GM12878 (cell line): ENCODE measurements at regions not wholly inside any gene's neighbourhood (a gene's known extent, or its start where the extent isn't known, plus 50 kb on each side); places are given as distances from the start of the nearest gene placed in this dataset.

Experiments used
- ATAC-seq: fragments of 200-7000 bp; cut with Tn5 transposase; 3 replicates; pipeline ENCODE4 v1.9.1; 2020; ENCODE audit warnings: mild to moderate bottlenecking, moderate library complexity
- BruUV-seq: library from RNA; stranded (reverse); fragments of 400-500 nt; replicated peaks from 2 replicates; lab custom pipeline; 2021; lab: Mats Ljungman, UMichigan
- CTCF ChIA-PET: fragments of 300-600 bp; sonication (Branson Sonifier 250); formaldehyde crosslinking; extraction: SDS; loops from one replicate; lab custom pipeline; 2021; ENCODE audit warnings: inconsistent platforms; lab: Yijun Ruan, JAX
- POLR2A ChIA-PET: fragments of 350-600 bp; formaldehyde crosslinking; extraction: SDS; loops from one replicate; lab custom pipeline; 2021; ENCODE audit warnings: inconsistent platforms; lab: Charles Lee
- RAD21 ChIA-PET: fragments of 300-600 bp; sonication (Branson Sonifier 250); formaldehyde crosslinking; loops from one replicate; lab custom pipeline; 2023; ENCODE audit warnings: antibody characterized with exemption; ENCODE audit not compliant: unreplicated experiment; lab: Charles Lee
- SMC1A ChIA-PET: fragments of 300-600 bp; sonication (Branson Sonifier 250); formaldehyde crosslinking; loops from one replicate; lab custom pipeline; 2023; ENCODE audit not compliant: unreplicated experiment, uncharacterized antibody; lab: Charles Lee
- DNase-seq: peaks from one replicate; pipeline ENCODE4 v3.0.0-alpha.2; 2011; ENCODE audit warnings: low read depth, low spot score
- FAIRE-seq: peaks from 3 replicates; lab custom pipeline; 2011; peaks lifted over from hg19 to GRCh38; lab: Jason Lieb, UNC
- H2AFZ ChIP-seq: 2 replicates; pipeline ENCODE4 v1.6.0; 2011; ENCODE audit warnings: low read depth, low read length, control low read depth; ENCODE audit not compliant: control insufficient read depth
- H3K27ac ChIP-seq: 2 replicates; pipeline ENCODE4 v1.5.1; 2011; ENCODE audit warnings: control low read depth; ENCODE audit not compliant: control insufficient read depth, insufficient read depth
- H3K27me3 ChIP-seq, 2 experiments: replicated peaks in 1 of 2; 2 replicates each; pipeline versions ENCODE4 v1.6.0 to v1.6.1; 2011; ENCODE audit warnings: low read length in 1 of 2; ENCODE audit not compliant: control insufficient read depth in 2 of 2, insufficient read depth in 2 of 2
- H3K36me3 ChIP-seq, 2 experiments: 2 replicates each; pipeline ENCODE4 v1.5.1; 2011; ENCODE audit warnings: low read length in 1 of 2; ENCODE audit not compliant: control insufficient read depth in 2 of 2, insufficient read depth in 2 of 2
- H3K4me1 ChIP-seq: 2 replicates; pipeline ENCODE4 v1.6.1; 2011; ENCODE audit warnings: mild to moderate bottlenecking, low read length, moderate library complexity, mixed read lengths; ENCODE audit not compliant: control insufficient read depth, insufficient read depth
- H3K4me2 ChIP-seq: 2 replicates; pipeline ENCODE4 v1.6.0; 2011; ENCODE audit warnings: control low read depth; ENCODE audit not compliant: control insufficient read depth, insufficient read depth
- H3K4me3 ChIP-seq: fragments of 200-600 bp; sonication (generic); 2 replicates; pipeline ENCODE4 v1.5.1; 2016
- H3K79me2 ChIP-seq: 2 replicates; pipeline ENCODE4 v1.6.0; 2011; ENCODE audit warnings: low read length; ENCODE audit not compliant: control insufficient read depth, insufficient read depth
- H3K9ac ChIP-seq: 2 replicates; pipeline ENCODE4 v1.8.0; 2011; ENCODE audit warnings: low read length, control low read depth, mixed read lengths; ENCODE audit not compliant: control insufficient read depth, insufficient read depth
- H3K9me3 ChIP-seq: replicated peaks from 3 replicates; pipeline ENCODE4 v1.5.1; 2011; ENCODE audit warnings: mild to moderate bottlenecking, low read length; ENCODE audit not compliant: control insufficient read depth, insufficient read depth
- H4K20me1 ChIP-seq: 2 replicates; pipeline ENCODE4 v1.6.0; 2011; ENCODE audit not compliant: control insufficient read depth, insufficient read depth
- JUND ChIP-seq: IDR thresholded peaks from 2 replicates; pipeline ENCODE4 v1.6.1; 2012; ENCODE audit warnings: low read depth, mild to moderate bottlenecking, low read length, improper control_type of control experiment, moderate library complexity
- NR2F1 ChIP-seq: fragments of 450-650 bp; conservative IDR thresholded peaks from 2 replicates; pipeline ENCODE4 v1.6.1; 2017; ENCODE audit warnings: mild to moderate bottlenecking
- RCOR1 ChIP-seq: conservative IDR thresholded peaks from 2 replicates; pipeline ENCODE4 v1.6.1; 2012; ENCODE audit warnings: low read depth, low read length, improper control_type of control experiment
- RELA ChIP-seq: fragments of 450-650 bp; IDR thresholded peaks from 2 replicates; pipeline ENCODE4 v1.8.0; 2014; ENCODE audit warnings: borderline replicate concordance; ENCODE audit not compliant: partially characterized antibody
- ZNF622 ChIP-seq: fragments of 450-650 bp; IDR thresholded peaks from 2 replicates; pipeline ENCODE4 v1.6.1; 2017; ENCODE audit warnings: mild to moderate bottlenecking, inconsistent platforms
- WGBS: methylation state at CpG from one replicate; pipeline ENCODE4 v1.1.6; 2016; ENCODE audit warnings: low lambda C conversion rate; ENCODE audit not compliant: insufficient replicate concordance, insufficient coverage; ENCODE audit errors: missing lambda C conversion rate; 5-methylcytosine and 5-hydroxymethylcytosine counted together
- in situ Hi-C: fragments of 300-500 bp; cut with MboI; formaldehyde crosslinking; loops from 9 replicates; pipeline ENCODE4 v1.14.3; 2018; ENCODE audit warnings: mixed read lengths
- intact Hi-C: fragments of 100-400 bp; cut with micrococcal nuclease; formaldehyde crosslinking; loops from one replicate; pipeline ENCODE4 v1.14.2; 2022; ENCODE audit not compliant: unreplicated experiment
- TF ChIP-seq, protein P1 (sequence below): fragments of 450-650 bp; IDR thresholded peaks from 2 replicates; pipeline ENCODE4 v1.6.1; 2016; ENCODE audit warnings: mild to moderate bottlenecking
- TF ChIP-seq, protein P2 (sequence below): IDR thresholded peaks from 2 replicates; pipeline ENCODE4 v1.6.1; 2012; ENCODE audit warnings: low read depth, low read length, improper control_type of control experiment
- TF ChIP-seq, protein P3 (sequence below): IDR thresholded peaks from 2 replicates; pipeline ENCODE4 v1.6.1; 2011; ENCODE audit warnings: mild to moderate bottlenecking, low read depth, low read length, moderate library complexity; ENCODE audit not compliant: insufficient replicate concordance
- TF ChIP-seq, protein P4 (sequence below): IDR thresholded peaks from 2 replicates; pipeline ENCODE4 v1.6.1; 2012; ENCODE audit warnings: low read depth, low read length, improper control_type of control experiment

DNA sequence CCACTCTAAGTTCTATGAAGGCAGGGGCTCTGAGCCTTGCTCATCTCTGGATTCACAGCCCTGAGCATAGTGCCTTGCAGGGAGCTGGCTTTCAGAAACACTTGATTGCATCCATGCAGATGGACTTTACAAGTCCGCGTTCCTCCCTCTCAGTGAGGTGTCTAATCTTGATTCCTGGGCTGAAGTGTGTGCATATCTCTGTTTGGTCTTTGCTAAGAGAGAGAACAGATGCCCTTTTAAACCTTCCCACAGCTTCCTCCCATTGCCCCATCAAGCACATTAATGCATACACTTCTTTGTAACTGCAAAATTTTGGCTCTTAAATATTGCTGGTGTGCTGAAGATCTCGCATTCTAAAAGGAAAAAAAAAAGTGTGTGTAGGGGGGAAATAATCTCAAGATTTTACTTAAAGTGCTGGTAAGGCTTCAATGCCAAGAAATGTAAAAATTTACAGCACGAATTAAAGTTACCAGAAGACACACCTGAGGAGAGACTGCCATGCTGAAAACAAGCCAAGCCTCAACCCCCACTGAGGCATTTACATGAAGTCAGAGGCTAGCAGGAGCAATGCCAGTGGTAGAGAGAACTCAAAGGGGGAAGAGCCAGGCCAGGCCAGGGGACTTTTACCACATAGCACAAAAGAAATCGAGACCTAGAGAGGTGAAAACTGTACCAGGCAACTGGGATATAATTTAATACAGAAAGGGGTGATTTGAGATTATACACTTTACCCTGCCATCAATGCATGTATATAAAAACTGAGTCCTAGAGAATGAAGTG, 492.1 kb downstream of the SOX6 start:
- FAIRE-seq, result no peak
- Histone ChIP-seq H3K79me2 (no peaks in the 10 kb centered on the region), H3K4me1 (no peaks in the 10 kb centered on the region), H3K9ac (no peak overlapping the region), H2AFZ (no peak overlapping the region), H3K4me3 (no peak overlapping the region), H3K36me3 (no peaks in the 10 kb centered on the region), H3K4me2 (no peak overlapping the region), H3K9me3 (no peaks in the 10 kb centered on the region), H3K27ac (no peak overlapping the region)
- RAD21 ChIA-PET, result no interaction called here
- CTCF ChIA-PET, result no interaction called here
- DNase-seq, result no peak
- SMC1A ChIA-PET, result no interaction called here
- POLR2A ChIA-PET, result no interaction called here
- no peak for TF ChIP-seq NR2F1
- TF ChIP-seq, protein P1, sequence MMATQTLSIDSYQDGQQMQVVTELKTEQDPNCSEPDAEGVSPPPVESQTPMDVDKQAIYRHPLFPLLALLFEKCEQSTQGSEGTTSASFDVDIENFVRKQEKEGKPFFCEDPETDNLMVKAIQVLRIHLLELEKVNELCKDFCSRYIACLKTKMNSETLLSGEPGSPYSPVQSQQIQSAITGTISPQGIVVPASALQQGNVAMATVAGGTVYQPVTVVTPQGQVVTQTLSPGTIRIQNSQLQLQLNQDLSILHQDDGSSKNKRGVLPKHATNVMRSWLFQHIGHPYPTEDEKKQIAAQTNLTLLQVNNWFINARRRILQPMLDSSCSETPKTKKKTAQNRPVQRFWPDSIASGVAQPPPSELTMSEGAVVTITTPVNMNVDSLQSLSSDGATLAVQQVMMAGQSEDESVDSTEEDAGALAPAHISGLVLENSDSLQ, result no peak
- TF ChIP-seq, protein P2, sequence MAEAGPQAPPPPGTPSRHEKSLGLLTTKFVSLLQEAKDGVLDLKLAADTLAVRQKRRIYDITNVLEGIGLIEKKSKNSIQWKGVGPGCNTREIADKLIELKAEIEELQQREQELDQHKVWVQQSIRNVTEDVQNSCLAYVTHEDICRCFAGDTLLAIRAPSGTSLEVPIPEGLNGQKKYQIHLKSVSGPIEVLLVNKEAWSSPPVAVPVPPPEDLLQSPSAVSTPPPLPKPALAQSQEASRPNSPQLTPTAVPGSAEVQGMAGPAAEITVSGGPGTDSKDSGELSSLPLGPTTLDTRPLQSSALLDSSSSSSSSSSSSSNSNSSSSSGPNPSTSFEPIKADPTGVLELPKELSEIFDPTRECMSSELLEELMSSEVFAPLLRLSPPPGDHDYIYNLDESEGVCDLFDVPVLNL, result no peak
- TF ChIP-seq, protein P3, sequence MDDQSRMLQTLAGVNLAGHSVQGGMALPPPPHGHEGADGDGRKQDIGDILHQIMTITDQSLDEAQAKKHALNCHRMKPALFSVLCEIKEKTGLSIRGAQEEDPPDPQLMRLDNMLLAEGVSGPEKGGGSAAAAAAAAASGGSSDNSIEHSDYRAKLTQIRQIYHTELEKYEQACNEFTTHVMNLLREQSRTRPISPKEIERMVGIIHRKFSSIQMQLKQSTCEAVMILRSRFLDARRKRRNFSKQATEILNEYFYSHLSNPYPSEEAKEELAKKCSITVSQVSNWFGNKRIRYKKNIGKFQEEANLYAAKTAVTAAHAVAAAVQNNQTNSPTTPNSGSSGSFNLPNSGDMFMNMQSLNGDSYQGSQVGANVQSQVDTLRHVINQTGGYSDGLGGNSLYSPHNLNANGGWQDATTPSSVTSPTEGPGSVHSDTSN, result no peak
- no peak for TF ChIP-seq RCOR1
- TF ChIP-seq RELA, result no peak
- TF ChIP-seq ZNF622, result no peak
- no peak for TF ChIP-seq JUND
- TF ChIP-seq, protein P4, sequence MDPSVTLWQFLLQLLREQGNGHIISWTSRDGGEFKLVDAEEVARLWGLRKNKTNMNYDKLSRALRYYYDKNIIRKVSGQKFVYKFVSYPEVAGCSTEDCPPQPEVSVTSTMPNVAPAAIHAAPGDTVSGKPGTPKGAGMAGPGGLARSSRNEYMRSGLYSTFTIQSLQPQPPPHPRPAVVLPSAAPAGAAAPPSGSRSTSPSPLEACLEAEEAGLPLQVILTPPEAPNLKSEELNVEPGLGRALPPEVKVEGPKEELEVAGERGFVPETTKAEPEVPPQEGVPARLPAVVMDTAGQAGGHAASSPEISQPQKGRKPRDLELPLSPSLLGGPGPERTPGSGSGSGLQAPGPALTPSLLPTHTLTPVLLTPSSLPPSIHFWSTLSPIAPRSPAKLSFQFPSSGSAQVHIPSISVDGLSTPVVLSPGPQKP, result no peak
- TF ChIP-seq, all 136 proteins: peak for 0
- WGBS, result 0% methylated on average over 5 of the region's 5 CpGs
- no TSS peak for BruUV-seq
- intact Hi-C loops, result no loop called here
- H3K27me3 ChIP-seq, result no peaks in the 10 kb centered on the region
- no peaks in the 10 kb centered on the region for H4K20me1 ChIP-seq
- in situ Hi-C loops, result no loop called here
- ATAC-seq, result no peak
